Lower leg skin (tissue), 4 donors: ENCODE measurements at regions not wholly inside any gene's neighbourhood (a gene's known extent, or its start where the extent isn't known, plus 50 kb on each side); places are given as distances from the start of the nearest gene placed in this dataset.
"Not testable (repeated sequence)": the region's sequence is repeated elsewhere in the genome, so short reads cannot be mapped to it uniquely, and the experiment has no call there.

Source experiments
- DNase-seq, 2 donors: peaks; one replicate each; pipeline ENCODE4 v3.0.0-alpha.2; 2019; ENCODE audit warnings: low spot score in 2 of 2
- H3K4me3 ChIP-seq: fragments of 200-600 bp; sonication (generic); 2 replicates; pipeline ENCODE4 v1.5.1; 2017; ENCODE audit warnings: mild to moderate bottlenecking, low read depth; ENCODE audit not compliant: poor library complexity, severe bottlenecking
- CTCF ChIP-seq, 3 donors: fragments of 450-650 bp; IDR thresholded peaks; one replicate each; pipeline ENCODE4 v1.5.1; 2016; ENCODE audit warnings: antibody characterized with exemption in 3 of 3, mild to moderate bottlenecking in 3 of 3, moderate library complexity in 2 of 3
- POLR2A ChIP-seq, 2 donors: fragments of 450-650 bp; IDR thresholded peaks; one replicate each; pipeline ENCODE4 v1.6.1; 2016 to 2017; ENCODE audit warnings: antibody characterized with exemption in 2 of 2, mild to moderate bottlenecking in 1 of 2, moderate library complexity in 1 of 2
- WGBS, 2 donors: methylation state at CpG; one replicate each; pipeline ENCODE4 v1.1.5; 2018; 5-methylcytosine and 5-hydroxymethylcytosine counted together
- intact Hi-C: fragments of 100-400 bp; cut with DNase I; formaldehyde crosslinking; loops from one replicate; pipeline ENCODE4 v1.15.0; 2023; ENCODE audit warnings: low total_unique reads

- intact Hi-C loops: no loop called here
- TF ChIP-seq POLR2A (IDR thresholded peaks at IDR 0.05) (no peak), CTCF (IDR thresholded peaks at IDR 0.05) (no peak)
These were observed 1380.1 kb downstream of the GRIK2 start for GRCh38 chr6:102773636-102774035.

GRCh38 chr6:102766963-102767362, 1373.5 kb downstream of the GRIK2 start:
- TF ChIP-seq CTCF (IDR thresholded peaks at IDR 0.05) (no peak), POLR2A (IDR thresholded peaks at IDR 0.05) (no peak)
- WGBS, 2 donors: 31 to 43% methylated on average over 2 of the region's 2 CpGs
- intact Hi-C loops: no loop called here

More at GRCh38 chr6:102773636-102774035, 1380.1 kb downstream of the GRIK2 start:
- no peak overlapping the region for H3K4me3 ChIP-seq
- DNase-seq: no peak
- 81 to 85% methylated on average over 2 of the region's 2 CpGs for WGBS, 2 donors

GRCh38 chr6:102764317-102764716, 1370.8 kb downstream of the GRIK2 start:
- DNase-seq: no peak
- WGBS, 2 donors: 73 to 77% methylated on average over 10 of the region's 10 CpGs
- intact Hi-C loops: no loop called here

More at GRCh38 chr6:102766963-102767362, 1373.5 kb downstream of the GRIK2 start:
- no peak for DNase-seq
- H3K4me3 ChIP-seq: no peak overlapping the region

GRCh38 chr6:102763891-102764290, 1370.4 kb downstream of the GRIK2 start:
- 64 to 68% methylated on average over 2 of the region's 2 CpGs for WGBS, 2 donors

More at GRCh38 chr6:102764317-102764716, 1370.8 kb downstream of the GRIK2 start:
- no peak overlapping the region for H3K4me3 ChIP-seq
- no peak for TF ChIP-seq POLR2A (IDR thresholded peaks at IDR 0.05)
- TF ChIP-seq CTCF (IDR thresholded peaks at IDR 0.05): no peak

GRCh38 chr6:102761872-102762271, 1368.4 kb downstream of the GRIK2 start:
- H3K4me3 ChIP-seq: no peak overlapping the region
- TF ChIP-seq CTCF (IDR thresholded peaks at IDR 0.05) (no peak), POLR2A (IDR thresholded peaks at IDR 0.05) (no peak)
- WGBS, 2 donors: 39 to 40% methylated on average over 4 of the region's 4 CpGs
- DNase-seq: no peak
- intact Hi-C loops: no loop called here

More at GRCh38 chr6:102763891-102764290, 1370.4 kb downstream of the GRIK2 start:
- DNase-seq: no peak
- intact Hi-C loops: no loop called here
- no peak overlapping the region for H3K4me3 ChIP-seq
- no peak for TF ChIP-seq CTCF (IDR thresholded peaks at IDR 0.05)

- no peak for DNase-seq
- intact Hi-C loops: no loop called here
- 94% methylated on average over 2 of the region's 2 CpGs for WGBS, 2 donors
- H3K4me3 ChIP-seq: no peak overlapping the region
- TF ChIP-seq CTCF (IDR thresholded peaks at IDR 0.05) (no peak), POLR2A (IDR thresholded peaks at IDR 0.05) (no peak)
These were observed 1365.9 kb downstream of the GRIK2 start for GRCh38 chr6:102759415-102759814.

GRCh38 chr6:102758536-102758935, 1365.0 kb downstream of the GRIK2 start:
- intact Hi-C loops, H3K4me3 ChIP-seq, DNase-seq: not testable (repeated sequence)
- 90 to 95% methylated on average over 19 of the region's 19 CpGs for WGBS, 2 donors
